ENCODE measurements at regions not wholly inside any gene's neighbourhood (a gene's known extent, or its start where the extent isn't known, plus 50 kb on each side); places are given as distances from the start of the nearest gene placed in this dataset.

- ChIA-PET CTCF (no interaction called here), POLR2A (no interaction called here)
- Histone ChIP-seq H3K4me1 (ENCODE audit: control insufficient read depth, extremely low read depth, insufficient read depth, low read length) (no peaks in the 10 kb centered on the region), H3K79me2 (ENCODE audit: control insufficient read depth, insufficient read depth, low read length) (no peaks in the 10 kb centered on the region), H3K9me1 (replicated peaks; ENCODE audit: control insufficient read depth, extremely low read depth, insufficient read depth, low read length) (no peaks in the 10 kb centered on the region), H3K4me2 (ENCODE audit: insufficient read depth, low read length) (no peak overlapping the region), H4K20me1 (replicated peaks; ENCODE audit: control insufficient read depth, extremely low read depth, insufficient read depth, low read length) (no peaks in the 10 kb centered on the region), H2AFZ (ENCODE audit: low read depth, low read length) (no peak overlapping the region), H3K9me3 (replicated peaks; ENCODE audit: control insufficient read depth, insufficient read depth, low read length) (no peaks in the 10 kb centered on the region), H3K27ac (ENCODE audit: insufficient read depth, low read depth, low read length) (no peak overlapping the region), H3K4me3 (replicated peaks in 1 of 3; ENCODE audit: insufficient read depth in 1 of 3, low read depth in 1 of 3, low read length in 3 of 3) (no peak overlapping the region), H3K36me3 (ENCODE audit: control insufficient read depth in 2 of 2, extremely low read depth in 1 of 2, insufficient read depth in 2 of 2, low read length in 2 of 2) (no peaks in the 10 kb centered on the region), H3K9ac (replicated peaks; ENCODE audit: extremely low read depth, insufficient read depth, low read length) (no peak overlapping the region), H3K27me3 (ENCODE audit: control insufficient read depth in 2 of 2, insufficient read depth in 2 of 2, low read length in 2 of 2) (no peaks in the 10 kb centered on the region)
- DNase-seq (ENCODE audit: low read depth, low spot score) (no peak), FAIRE-seq (no peak)
- TF ChIP-seq, protein P1, sequence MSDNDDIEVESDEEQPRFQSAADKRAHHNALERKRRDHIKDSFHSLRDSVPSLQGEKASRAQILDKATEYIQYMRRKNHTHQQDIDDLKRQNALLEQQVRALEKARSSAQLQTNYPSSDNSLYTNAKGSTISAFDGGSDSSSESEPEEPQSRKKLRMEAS (IDR thresholded peaks at IDR 0.05; ENCODE audit: insufficient read depth, insufficient read length): no peak
- intact Hi-C loops (cut with micrococcal nuclease) (no loop called here), dilution Hi-C loops (cut with MboI; ENCODE audit: extremely low pct_ligation_motif_present, low sequenced_read_pairs) (no loop called here)
- BruUV-seq (replicated peaks): no TSS peak
Measured at GRCh38 chr1:157239936-157240335, 101.7 kb upstream of the ETV3 start.

- intact Hi-C loops (cut with micrococcal nuclease): no loop called here
- DNase-seq (ENCODE audit: low read depth, low spot score) (no peak), FAIRE-seq (no peak)
- dilution Hi-C loops (cut with MboI; ENCODE audit: extremely low pct_ligation_motif_present, low sequenced_read_pairs): no loop called here
- no TSS peak for BruUV-seq (replicated peaks)
- H3K36me3 ChIP-seq (ENCODE audit: control insufficient read depth in 2 of 2, extremely low read depth in 1 of 2, insufficient read depth in 2 of 2, low read length in 2 of 2): no peaks in the 10 kb centered on the region
- no peak for TF ChIP-seq MYC (IDR thresholded peaks at IDR 0.05; ENCODE audit: low read depth, low read length)
- no peaks in the 10 kb centered on the region for H3K9me1 ChIP-seq (replicated peaks; ENCODE audit: control insufficient read depth, extremely low read depth, insufficient read depth, low read length)
- H4K20me1 ChIP-seq (replicated peaks; ENCODE audit: control insufficient read depth, extremely low read depth, insufficient read depth, low read length): no peaks in the 10 kb centered on the region
- no peaks in the 10 kb centered on the region for H3K9me3 ChIP-seq (replicated peaks; ENCODE audit: control insufficient read depth, insufficient read depth, low read length)
- no peaks in the 10 kb centered on the region for H3K79me2 ChIP-seq (ENCODE audit: control insufficient read depth, insufficient read depth, low read length)
- no peak overlapping the region for H2AFZ ChIP-seq (ENCODE audit: low read depth, low read length)
- H3K9ac ChIP-seq (replicated peaks; ENCODE audit: extremely low read depth, insufficient read depth, low read length): no peak overlapping the region
- POLR2A ChIA-PET: no interaction called here
- H3K4me1 ChIP-seq (ENCODE audit: control insufficient read depth, extremely low read depth, insufficient read depth, low read length): no peaks in the 10 kb centered on the region
- no peaks in the 10 kb centered on the region for H3K27me3 ChIP-seq (ENCODE audit: control insufficient read depth in 2 of 2, insufficient read depth in 2 of 2, low read length in 2 of 2)
- H3K4me3 ChIP-seq (replicated peaks in 1 of 3; ENCODE audit: insufficient read depth in 1 of 3, low read depth in 1 of 3, low read length in 3 of 3): no peak overlapping the region
- CTCF ChIA-PET: no interaction called here
- no peak overlapping the region for H3K27ac ChIP-seq (ENCODE audit: insufficient read depth, low read depth, low read length)
- no peak overlapping the region for H3K4me2 ChIP-seq (ENCODE audit: insufficient read depth, low read length)
Measured at GRCh38 chr1:157238585-157238984, 100.4 kb upstream of the ETV3 start.

Data from endothelial cell of umbilical vein (primary cell).